GM12891 (cell line): ENCODE measurements at regions not wholly inside any gene's neighbourhood (a gene's known extent, or its start where the extent isn't known, plus 50 kb on each side); places are given as distances from the start of the nearest gene placed in this dataset.
"Not testable (repeated sequence)": the region's sequence is repeated elsewhere in the genome, so short reads cannot be mapped to it uniquely, and the experiment has no call there.

Experiments used
- DNase-seq: peaks from one replicate; pipeline ENCODE4 v3.0.0; 2011; ENCODE audit warnings: low spot score; ENCODE audit not compliant: insufficient read length
- FAIRE-seq: peaks from 2 replicates; lab custom pipeline; 2011; peaks lifted over from hg19 to GRCh38; lab: Jason Lieb, UNC
- PAX5 ChIP-seq: IDR thresholded peaks from 2 replicates; pipeline ENCODE4 v1.6.1; 2011; ENCODE audit warnings: low read length, moderate library complexity, mild to moderate bottlenecking; ENCODE audit not compliant: insufficient read depth, severe bottlenecking
- POLR2A ChIP-seq: IDR thresholded peaks from 2 replicates; pipeline ENCODE4 v1.6.1; 2011; ENCODE audit warnings: low read depth, low read length, control low read depth
- POLR2AphosphoS5 ChIP-seq: IDR thresholded peaks from 2 replicates; pipeline ENCODE4 v1.6.1; 2011; ENCODE audit warnings: low read depth, low read length, control low read depth
- POU2F2 ChIP-seq: IDR thresholded peaks from 2 replicates; pipeline ENCODE4 v1.6.1; 2011; ENCODE audit warnings: low read depth, mild to moderate bottlenecking, control low read depth, low read length, moderate library complexity
- SPI1 ChIP-seq: IDR thresholded peaks from 2 replicates; pipeline ENCODE4 v1.6.1; 2011; ENCODE audit warnings: low read depth, low read length, control low read depth
- TAF1 ChIP-seq: IDR thresholded peaks from 2 replicates; pipeline ENCODE4 v1.6.1; 2011; ENCODE audit warnings: low read depth, low read length, control low read depth

GRCh38 chr4:176607807-176608206 is 184.9 kb downstream of the VEGFC start:
- DNase-seq (no peak), FAIRE-seq (no peak)
- no peak for TF ChIP-seq SPI1
- TF ChIP-seq POLR2AphosphoS5: no peak
- TF ChIP-seq TAF1: no peak
- TF ChIP-seq PAX5: no peak
- TF ChIP-seq POLR2A: no peak
- no peak for TF ChIP-seq POU2F2

DNA sequence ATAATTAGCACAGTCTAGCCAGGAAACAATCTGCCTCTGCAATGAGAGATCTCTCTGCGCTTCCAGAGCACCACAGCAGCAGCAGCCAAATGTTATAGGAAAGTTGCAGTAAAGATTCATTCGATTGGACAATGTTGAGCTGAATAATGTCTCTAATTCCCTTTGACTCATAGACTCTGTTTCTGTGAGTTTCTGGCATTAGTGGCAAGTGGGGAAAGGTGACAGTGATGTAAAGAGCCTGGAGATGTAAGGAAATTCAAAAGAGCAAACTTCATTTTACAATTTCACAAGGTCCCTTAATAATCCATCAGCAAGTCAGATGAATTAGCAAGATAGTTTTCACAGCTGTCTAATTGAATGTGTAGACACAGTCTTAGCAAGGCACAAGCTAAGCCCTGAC is 184.4 kb downstream of the VEGFC start:
- DNase-seq (no peak), FAIRE-seq (no peak)
- TF ChIP-seq PAX5: no peak
- no peak for TF ChIP-seq TAF1
- TF ChIP-seq POLR2AphosphoS5: no peak
- TF ChIP-seq POLR2A: no peak
- TF ChIP-seq POU2F2: no peak
- no peak for TF ChIP-seq SPI1

DNA sequence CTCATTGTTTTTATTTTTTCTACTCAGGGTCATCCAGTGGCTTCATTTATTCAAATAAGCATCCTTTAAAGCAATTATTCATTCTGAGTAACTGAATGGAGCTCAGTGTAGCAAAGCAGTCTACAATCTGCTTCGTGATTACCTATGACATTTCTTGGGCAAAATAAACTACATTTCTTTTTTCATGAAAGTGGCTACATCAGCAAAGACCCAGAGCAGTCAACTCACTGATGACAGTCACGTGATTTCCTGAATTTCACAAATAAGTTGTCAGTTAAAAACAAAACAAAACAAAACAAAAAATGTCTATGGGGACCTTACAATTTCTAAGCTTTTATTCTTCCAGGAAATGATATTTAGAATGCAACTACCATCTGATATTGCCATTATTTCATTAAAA is 182.1 kb downstream of the VEGFC start:
- no peak for FAIRE-seq
- DNase-seq: no peak
- TF ChIP-seq SPI1 (no peak), POLR2A (no peak), POU2F2 (no peak), TAF1 (no peak), PAX5 (no peak), POLR2AphosphoS5 (no peak)

- FAIRE-seq (no peak), DNase-seq (no peak)
Observed at GRCh38 chr4:176611381-176611780, 181.3 kb downstream of the VEGFC start.

DNA sequence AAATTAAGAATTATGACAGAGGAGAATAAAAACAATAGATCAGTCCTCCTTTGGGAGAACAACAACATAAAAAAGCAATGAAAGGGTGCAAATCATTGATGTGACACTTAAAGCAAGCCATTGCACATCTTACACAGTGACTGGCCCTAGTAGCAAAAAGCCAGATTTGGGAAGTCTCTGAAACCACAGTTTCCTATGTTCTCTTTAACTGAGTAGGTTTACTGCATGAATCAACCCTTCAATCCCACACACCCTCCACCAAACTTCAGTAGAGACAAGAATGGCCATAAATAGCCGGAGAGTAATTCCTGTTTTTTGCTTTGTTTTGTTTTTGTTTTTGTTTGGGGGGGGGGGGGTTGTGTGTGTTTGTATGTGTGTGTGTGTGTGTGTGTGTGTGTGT is 180.8 kb downstream of the VEGFC start:
- DNase-seq: no peak
- TF ChIP-seq POLR2A: no peak
- no peak for TF ChIP-seq TAF1
- no peak for TF ChIP-seq POU2F2
- no peak for TF ChIP-seq PAX5
- TF ChIP-seq POLR2AphosphoS5: no peak
- no peak for TF ChIP-seq SPI1

More at GRCh38 chr4:176611381-176611780, 181.3 kb downstream of the VEGFC start:
- TF ChIP-seq SPI1 (no peak), TAF1 (no peak), POU2F2 (no peak), POLR2A (no peak), POLR2AphosphoS5 (no peak), PAX5 (no peak)

DNA sequence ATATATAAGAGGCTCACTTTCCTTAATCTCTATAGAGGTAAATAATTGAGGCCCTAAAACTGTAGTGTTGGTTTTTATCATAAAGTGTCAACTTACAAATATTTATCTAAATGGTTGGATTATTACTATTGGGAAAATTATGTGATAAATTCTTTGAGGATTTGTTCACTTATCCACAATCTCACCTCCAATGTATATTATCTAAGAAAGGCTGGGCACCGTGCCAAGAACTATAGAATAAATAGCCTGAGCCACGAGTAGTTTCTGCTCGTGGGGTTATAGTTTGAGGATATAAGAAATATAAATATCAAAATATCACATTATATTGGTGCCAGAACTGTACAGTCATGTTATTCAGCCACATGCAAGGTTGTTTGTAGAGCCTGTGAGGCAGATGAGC is 177.9 kb downstream of the VEGFC start:
- no peak for FAIRE-seq
- no peak for TF ChIP-seq TAF1
- no peak for TF ChIP-seq PAX5
- no peak for TF ChIP-seq SPI1
- TF ChIP-seq POLR2AphosphoS5: no peak
- TF ChIP-seq POU2F2: no peak
- no peak for TF ChIP-seq POLR2A
- no peak for DNase-seq

More for the DNA sequence above, 180.8 kb downstream of the VEGFC start:
- FAIRE-seq: no peak

- TF ChIP-seq SPI1 (no peak), TAF1 (no peak)
- FAIRE-seq: no peak
- no peak for DNase-seq
Observed at GRCh38 chr4:176616151-176616550, 176.6 kb downstream of the VEGFC start.

GRCh38 chr4:176618138-176618537 is 174.6 kb downstream of the VEGFC start:
- FAIRE-seq: no peak
- no peak for DNase-seq
- TF ChIP-seq POU2F2 (no peak), POLR2A (no peak), POLR2AphosphoS5 (no peak)

DNA sequence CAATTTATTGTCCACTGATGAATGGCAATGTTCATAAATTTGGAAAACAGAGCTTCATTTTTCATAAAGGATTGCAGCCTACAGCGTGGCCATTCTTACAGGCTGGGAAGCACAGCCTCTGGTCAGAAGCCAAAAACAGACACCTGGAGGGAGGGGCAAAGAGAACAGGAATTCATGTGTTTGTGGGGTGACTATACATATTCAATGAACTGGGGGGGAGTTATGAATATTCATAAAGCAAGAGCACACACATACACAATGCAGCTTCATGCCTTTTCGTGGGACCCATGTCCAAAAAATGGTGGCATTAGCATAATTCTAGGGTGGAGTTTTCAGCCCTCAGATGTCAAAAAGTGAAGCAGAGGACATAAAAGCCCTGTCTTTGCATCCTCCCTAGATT is 173.3 kb downstream of the VEGFC start:
- no peak for DNase-seq
- no peak for FAIRE-seq
- TF ChIP-seq POLR2A (no peak), POU2F2 (no peak), SPI1 (no peak), PAX5 (no peak), TAF1 (no peak), POLR2AphosphoS5 (no peak)

DNA sequence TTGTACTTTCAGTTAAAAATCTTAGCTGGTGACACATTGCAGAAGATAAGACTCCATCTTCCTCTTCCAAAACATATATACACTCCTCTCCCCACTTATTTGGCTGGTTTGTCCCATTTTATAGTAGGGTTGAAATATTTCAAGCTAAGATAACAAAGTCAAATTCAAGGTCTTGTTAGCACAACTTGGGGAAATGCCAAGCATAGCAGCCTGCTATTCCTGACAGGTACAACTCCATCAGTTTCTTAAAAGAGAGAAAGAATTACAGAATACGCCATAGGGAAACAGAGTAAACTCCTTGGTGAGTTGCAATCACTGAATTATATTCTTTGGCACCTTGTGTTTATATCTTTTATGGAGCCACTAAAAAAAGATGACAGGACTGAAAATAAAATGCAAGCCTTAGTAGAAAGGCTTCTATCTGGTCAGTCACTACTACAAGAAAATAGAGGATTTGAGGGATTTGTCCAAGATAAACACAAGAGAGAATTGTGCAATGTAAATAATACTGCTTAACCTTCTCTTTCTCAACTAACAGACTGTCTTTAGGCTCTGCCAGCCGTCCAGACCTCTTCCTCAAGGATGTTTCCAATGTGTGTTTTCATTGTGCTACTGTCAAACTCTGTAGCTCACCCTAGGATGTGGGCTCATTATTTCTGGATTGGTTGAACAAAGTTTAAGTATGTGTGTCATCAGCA is 170.3 kb downstream of the VEGFC start:
- no peak for DNase-seq
- TF ChIP-seq TAF1: no peak
- TF ChIP-seq PAX5: no peak
- TF ChIP-seq POU2F2: no peak
- no peak for TF ChIP-seq POLR2AphosphoS5
- no peak for TF ChIP-seq SPI1
- TF ChIP-seq POLR2A: no peak
- no peak for FAIRE-seq

DNA sequence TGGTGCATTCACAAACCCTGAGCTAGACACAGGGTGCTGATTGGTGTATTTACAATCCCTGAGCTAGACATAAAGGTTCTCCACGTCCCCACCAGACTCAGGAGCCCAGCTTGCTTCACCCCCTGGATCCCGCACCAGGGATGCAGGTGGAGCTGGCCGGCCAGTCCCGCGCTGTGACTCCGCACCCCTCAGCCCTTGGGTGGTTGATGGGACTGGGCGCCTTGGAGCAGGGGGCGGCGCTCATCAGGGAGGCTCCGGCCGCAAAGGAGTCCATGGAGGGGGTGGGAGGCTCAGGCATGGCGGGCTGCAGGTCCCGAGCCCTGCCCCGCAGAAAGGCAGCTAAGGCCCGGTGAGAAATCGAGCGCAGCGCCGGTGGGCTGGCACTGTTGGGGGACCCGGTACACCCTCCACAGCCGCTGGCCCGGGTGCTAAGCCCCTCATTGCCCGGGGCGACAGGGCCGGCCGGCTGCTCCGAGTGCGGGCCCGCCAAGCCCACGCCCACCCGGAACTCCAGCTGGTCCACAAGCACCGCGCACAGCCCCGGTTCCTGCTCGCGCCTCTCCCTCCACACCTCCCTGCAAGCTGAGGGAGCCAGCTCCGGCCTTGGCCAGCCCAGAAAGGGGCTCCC is 167.6 kb downstream of the VEGFC start:
- DNase-seq, FAIRE-seq: not testable (repeated sequence)
